ENCODE measurements at regions not wholly inside any gene's neighbourhood (a gene's known extent, or its start where the extent isn't known, plus 50 kb on each side); places are given as distances from the start of the nearest gene placed in this dataset.
A peak's percentile ranks its signal among the peaks of the same experiment; 100 is the strongest.

- CTCF ChIA-PET = no interaction called here
These were observed 275.7 kb upstream of the MMADHC start for GRCh38 chr2:149863227-149863626.

DNA sequence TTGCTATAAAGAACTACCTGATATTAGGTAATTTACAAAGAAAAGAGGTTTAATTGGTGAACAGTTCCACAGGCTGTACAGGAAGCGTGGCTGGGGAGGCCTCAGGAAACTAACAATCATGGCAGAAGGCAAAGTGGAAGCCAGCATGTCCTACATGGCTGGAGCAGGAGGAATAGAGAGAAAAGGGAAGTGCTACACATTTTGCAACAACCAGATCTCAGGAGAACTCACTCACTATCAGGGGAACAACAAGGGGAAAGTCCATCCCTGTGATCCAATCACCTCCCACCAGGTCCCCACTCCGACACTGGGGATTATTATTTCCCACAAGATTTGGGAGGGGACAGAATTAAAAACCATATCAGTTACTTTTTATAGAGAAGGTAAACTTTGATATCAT lies 273.5 kb upstream of the MMADHC start:
- POLR2A ChIA-PET = no interaction called here

More at GRCh38 chr2:149863227-149863626, 275.7 kb upstream of the MMADHC start:
- TF ChIP-seq TCF12 (IDR thresholded peaks at IDR 0.05) (no peak), CHD2 (IDR thresholded peaks at IDR 0.05; ENCODE audit: low read length, partially characterized antibody) (no peak), EP300 (IDR thresholded peaks at IDR 0.05; ENCODE audit: borderline replicate concordance in 1 of 2, low read depth in 1 of 2, low read length in 1 of 2) (no peak)
- TF ChIP-seq, protein P1, sequence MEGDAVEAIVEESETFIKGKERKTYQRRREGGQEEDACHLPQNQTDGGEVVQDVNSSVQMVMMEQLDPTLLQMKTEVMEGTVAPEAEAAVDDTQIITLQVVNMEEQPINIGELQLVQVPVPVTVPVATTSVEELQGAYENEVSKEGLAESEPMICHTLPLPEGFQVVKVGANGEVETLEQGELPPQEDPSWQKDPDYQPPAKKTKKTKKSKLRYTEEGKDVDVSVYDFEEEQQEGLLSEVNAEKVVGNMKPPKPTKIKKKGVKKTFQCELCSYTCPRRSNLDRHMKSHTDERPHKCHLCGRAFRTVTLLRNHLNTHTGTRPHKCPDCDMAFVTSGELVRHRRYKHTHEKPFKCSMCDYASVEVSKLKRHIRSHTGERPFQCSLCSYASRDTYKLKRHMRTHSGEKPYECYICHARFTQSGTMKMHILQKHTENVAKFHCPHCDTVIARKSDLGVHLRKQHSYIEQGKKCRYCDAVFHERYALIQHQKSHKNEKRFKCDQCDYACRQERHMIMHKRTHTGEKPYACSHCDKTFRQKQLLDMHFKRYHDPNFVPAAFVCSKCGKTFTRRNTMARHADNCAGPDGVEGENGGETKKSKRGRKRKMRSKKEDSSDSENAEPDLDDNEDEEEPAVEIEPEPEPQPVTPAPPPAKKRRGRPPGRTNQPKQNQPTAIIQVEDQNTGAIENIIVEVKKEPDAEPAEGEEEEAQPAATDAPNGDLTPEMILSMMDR (IDR thresholded peaks at IDR 0.05) = no peak
- TF ChIP-seq, protein P2, sequence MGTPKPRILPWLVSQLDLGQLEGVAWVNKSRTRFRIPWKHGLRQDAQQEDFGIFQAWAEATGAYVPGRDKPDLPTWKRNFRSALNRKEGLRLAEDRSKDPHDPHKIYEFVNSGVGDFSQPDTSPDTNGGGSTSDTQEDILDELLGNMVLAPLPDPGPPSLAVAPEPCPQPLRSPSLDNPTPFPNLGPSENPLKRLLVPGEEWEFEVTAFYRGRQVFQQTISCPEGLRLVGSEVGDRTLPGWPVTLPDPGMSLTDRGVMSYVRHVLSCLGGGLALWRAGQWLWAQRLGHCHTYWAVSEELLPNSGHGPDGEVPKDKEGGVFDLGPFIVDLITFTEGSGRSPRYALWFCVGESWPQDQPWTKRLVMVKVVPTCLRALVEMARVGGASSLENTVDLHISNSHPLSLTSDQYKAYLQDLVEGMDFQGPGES (IDR thresholded peaks at IDR 0.05; ENCODE audit: low read depth, low read length) = no peak
- no peaks in the 10 kb centered on the region for H3K27me3 ChIP-seq (ENCODE audit: insufficient read depth)
- H3K9me3 ChIP-seq = no peaks in the 10 kb centered on the region
- no peak for DNase-seq
- no peak overlapping the region for H2AFZ ChIP-seq (ENCODE audit: low read depth)
- no peaks in the 10 kb centered on the region for H4K20me1 ChIP-seq (ENCODE audit: insufficient read depth)
- H3K9me2 ChIP-seq = no peaks in the 10 kb centered on the region
- no peak overlapping the region for H3K9ac ChIP-seq
- no peaks in the 10 kb centered on the region for H3K36me3 ChIP-seq (replicated peaks in 1 of 2; ENCODE audit: control insufficient read depth in 1 of 2, insufficient read depth in 2 of 2, low read length in 1 of 2)
- H3F3A ChIP-seq (replicated peaks; ENCODE audit: insufficient read depth) = peaks cover 9% of the 10 kb centered on the region
- no peaks in the 10 kb centered on the region for H3K79me2 ChIP-seq (ENCODE audit: insufficient read depth)
- POLR2A ChIA-PET = no interaction called here
- 52% methylated on average over 2 of the region's 2 CpGs for WGBS (ENCODE audit: low lambda C conversion rate)
- no peak overlapping the region for H3K4me2 ChIP-seq
- no peak overlapping the region for H3K4me3 ChIP-seq (ENCODE audit: low read depth in 2 of 2, low read length in 1 of 2)
- H3K27ac ChIP-seq (ENCODE audit: low read depth in 2 of 2, low read length in 1 of 2) = no peak overlapping the region
- H3K4me1 ChIP-seq (ENCODE audit: control insufficient read depth in 1 of 2, insufficient read depth in 2 of 2, low read depth in 1 of 2, low read length in 1 of 2) = peaks cover 0 to 8% of the 10 kb centered on the region in 2 experiments; a peak in 2 of 4 replicates

More for the DNA sequence above, 273.5 kb upstream of the MMADHC start:
- H3K27me3 ChIP-seq (ENCODE audit: insufficient read depth) = no peaks in the 10 kb centered on the region
- no peak overlapping the region for H2AFZ ChIP-seq (ENCODE audit: low read depth)
- H3K4me1 ChIP-seq (ENCODE audit: control insufficient read depth in 1 of 2, insufficient read depth in 2 of 2, low read depth in 1 of 2, low read length in 1 of 2) = peaks cover 0 to 11% of the 10 kb centered on the region in 2 experiments; a peak in 2 of 4 replicates
- H3K9ac ChIP-seq = no peak overlapping the region
- H3F3A ChIP-seq (replicated peaks; ENCODE audit: insufficient read depth) = peaks cover 9% of the 10 kb centered on the region
- H3K4me2 ChIP-seq = no peak overlapping the region
- no peak for TF ChIP-seq TEAD4 (IDR thresholded peaks at IDR 0.05; ENCODE audit: borderline replicate concordance, insufficient read depth)
- TF ChIP-seq MEF2A (IDR thresholded peaks at IDR 0.05; ENCODE audit: borderline replicate concordance, low read depth) = no peak
- TF ChIP-seq, protein P1 (IDR thresholded peaks at IDR 0.05) = no peak
- TF ChIP-seq CHD2 (IDR thresholded peaks at IDR 0.05; ENCODE audit: low read length, partially characterized antibody) = no peak
- no peak for TF ChIP-seq TAF1 (IDR thresholded peaks at IDR 0.05; ENCODE audit: borderline replicate concordance, low read depth, low read length)
- no peak for TF ChIP-seq NFIC (IDR thresholded peaks at IDR 0.05; ENCODE audit: borderline replicate concordance)
- TF ChIP-seq FOXM1 (IDR thresholded peaks at IDR 0.05; ENCODE audit: low read depth) = no peak
- no peak for TF ChIP-seq YY1 (IDR thresholded peaks at IDR 0.05; ENCODE audit: low read depth)
- TF ChIP-seq GABPA (IDR thresholded peaks at IDR 0.05; ENCODE audit: low read depth) = no peak
- TF ChIP-seq RFX5 (IDR thresholded peaks at IDR 0.05; ENCODE audit: low read length) = no peak
- TF ChIP-seq GATA2 (CRISPR knock-in tag; IDR thresholded peaks at IDR 0.05) = no peak
- no peak for TF ChIP-seq EP300 (IDR thresholded peaks at IDR 0.05; ENCODE audit: borderline replicate concordance in 1 of 2, low read depth in 1 of 2, low read length in 1 of 2)
- no peaks in the 10 kb centered on the region for H4K20me1 ChIP-seq (ENCODE audit: insufficient read depth)
- WGBS (ENCODE audit: low lambda C conversion rate) = 88% methylated on average over 2 of the region's 2 CpGs
- H3K79me2 ChIP-seq (ENCODE audit: insufficient read depth) = no peaks in the 10 kb centered on the region
- DNase-seq = no peak
- H3K4me3 ChIP-seq (ENCODE audit: low read depth in 2 of 2, low read length in 1 of 2) = no peak overlapping the region
- H3K36me3 ChIP-seq (replicated peaks in 1 of 2; ENCODE audit: control insufficient read depth in 1 of 2, insufficient read depth in 2 of 2, low read length in 1 of 2) = no peaks in the 10 kb centered on the region
- peak overlapping the region in 1 of 2 experiments; percentile 41; a peak in 1 of 4 replicates for H3K27ac ChIP-seq (ENCODE audit: low read depth in 2 of 2, low read length in 1 of 2)
- H3K9me3 ChIP-seq = no peaks in the 10 kb centered on the region
- CTCF ChIA-PET = no interaction called here
- no peaks in the 10 kb centered on the region for H3K9me2 ChIP-seq
